ENCODE measurements at regions not wholly inside any gene's neighbourhood (a gene's known extent, or its start where the extent isn't known, plus 50 kb on each side); places are given as distances from the start of the nearest gene placed in this dataset.
"Not testable (repeated sequence)": the region's sequence is repeated elsewhere in the genome, so short reads cannot be mapped to it uniquely, and the experiment has no call there.

DNA sequence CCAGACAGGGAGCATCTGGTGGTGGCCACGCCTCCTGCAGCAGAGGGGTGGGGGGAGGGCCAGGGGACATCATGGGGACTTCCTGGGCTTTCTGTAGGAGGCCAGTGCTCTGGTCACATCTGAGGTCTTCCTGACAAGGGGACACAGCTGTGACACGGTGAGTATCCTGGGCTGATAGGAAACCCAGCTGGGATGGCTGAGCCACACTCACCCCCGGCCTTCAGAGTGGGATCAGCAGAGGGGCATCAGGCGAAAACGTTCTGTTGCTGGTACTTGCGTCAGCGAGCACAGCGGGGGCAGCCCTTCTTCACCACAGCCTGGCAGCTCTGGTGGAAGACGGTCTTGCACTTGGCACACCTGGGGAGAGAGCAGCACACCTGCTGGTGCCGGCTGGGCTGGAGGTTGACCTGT is 122.9 kb upstream of the SMURF2 start:
- ATAC-seq: no peak
- no peak for DNase-seq

DNA sequence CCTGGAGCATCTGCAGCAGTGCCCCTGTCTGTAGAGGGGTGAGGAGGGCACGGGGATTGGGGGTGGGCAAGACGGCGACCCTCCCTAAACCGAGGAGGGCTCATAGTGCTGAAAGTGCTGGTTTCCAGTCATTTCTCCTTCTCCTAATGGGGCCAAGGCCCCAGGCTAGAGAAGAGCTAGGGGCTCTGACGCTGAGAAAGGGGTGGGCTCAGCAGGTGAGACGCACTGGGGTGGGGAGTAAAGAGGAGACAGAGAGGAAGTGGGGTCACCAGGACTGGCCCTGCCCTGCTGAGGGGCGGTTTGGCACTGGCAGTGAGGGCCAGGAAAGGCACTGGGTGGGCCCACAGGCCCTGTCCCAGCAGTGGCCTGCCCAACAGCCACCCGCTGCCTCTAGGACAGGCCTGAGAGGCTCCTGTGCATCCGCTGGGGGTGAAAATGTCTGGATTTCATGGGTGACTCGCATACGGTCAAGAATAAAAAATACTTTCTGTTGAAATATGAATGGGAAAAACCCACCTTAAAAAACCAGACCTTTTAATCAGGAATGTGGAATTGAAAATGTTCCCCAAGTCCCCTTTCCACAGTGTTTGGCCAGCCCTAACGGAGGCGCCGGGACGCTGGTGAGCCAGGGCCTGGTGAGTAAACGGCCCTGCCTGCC is 122.4 kb upstream of the SMURF2 start:
- no peak for ATAC-seq
- DNase-seq: no peak

DNA sequence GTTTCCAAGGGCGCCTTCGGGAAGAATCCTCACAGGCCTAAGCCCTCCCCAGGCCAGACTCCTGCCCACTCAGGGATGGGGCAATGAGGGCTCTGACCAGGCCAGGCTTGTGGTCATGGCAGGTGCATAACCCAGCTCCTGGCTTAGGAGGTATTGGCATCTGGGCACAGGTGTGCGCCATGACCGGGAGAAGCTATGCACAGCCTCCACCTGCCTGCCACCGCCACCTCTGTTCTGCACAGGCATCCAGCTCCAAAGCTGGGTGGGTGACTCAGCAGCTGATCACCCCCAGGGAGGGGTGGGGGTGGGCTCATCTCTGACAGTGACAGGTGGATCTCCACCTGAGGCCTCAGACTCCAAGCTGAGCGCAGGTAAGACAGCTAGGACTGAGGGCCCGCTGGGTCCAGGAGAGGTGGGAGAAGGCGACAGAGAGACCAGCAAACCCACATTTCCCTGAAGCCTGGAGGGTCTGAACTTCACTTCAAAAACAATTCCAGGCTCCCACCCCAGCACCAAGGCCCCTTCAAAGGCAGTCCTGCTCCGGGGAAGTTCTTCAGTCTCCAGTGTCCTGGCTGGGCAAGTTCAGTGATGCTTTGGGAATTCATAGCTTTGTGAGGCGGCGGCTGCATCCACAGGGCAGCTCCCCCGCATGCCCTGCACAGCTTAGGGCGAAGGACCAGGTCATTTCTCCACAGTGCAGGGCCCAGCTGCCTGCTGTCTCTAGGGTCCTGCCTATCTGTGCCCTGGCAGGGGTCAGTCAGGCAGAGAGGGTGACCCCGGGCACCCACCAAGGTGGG is 121.6 kb upstream of the SMURF2 start:
- no peak for DNase-seq
- no peak for ATAC-seq

DNA sequence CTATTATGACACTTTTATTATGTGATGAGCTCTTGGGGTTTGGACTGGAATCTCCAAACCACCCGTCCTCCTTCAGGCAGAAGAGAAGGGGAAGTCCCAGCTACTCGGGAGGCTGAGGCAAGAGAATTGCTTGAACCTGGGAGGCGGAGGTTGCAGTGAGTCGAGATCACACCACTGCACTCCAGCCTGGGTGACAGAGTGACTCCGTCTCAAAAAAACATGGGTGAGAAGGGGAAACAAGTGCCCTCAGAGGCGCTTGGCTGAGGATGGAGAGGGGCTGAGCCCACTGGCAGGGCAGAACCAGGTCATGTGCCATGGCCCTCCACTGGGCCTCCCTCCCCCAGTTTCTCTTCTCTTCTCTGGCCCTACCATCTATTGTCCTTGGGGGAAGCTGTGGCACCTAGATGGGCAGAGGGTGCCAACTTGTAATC is 120.9 kb upstream of the SMURF2 start:
- no peak for DNase-seq

DNA sequence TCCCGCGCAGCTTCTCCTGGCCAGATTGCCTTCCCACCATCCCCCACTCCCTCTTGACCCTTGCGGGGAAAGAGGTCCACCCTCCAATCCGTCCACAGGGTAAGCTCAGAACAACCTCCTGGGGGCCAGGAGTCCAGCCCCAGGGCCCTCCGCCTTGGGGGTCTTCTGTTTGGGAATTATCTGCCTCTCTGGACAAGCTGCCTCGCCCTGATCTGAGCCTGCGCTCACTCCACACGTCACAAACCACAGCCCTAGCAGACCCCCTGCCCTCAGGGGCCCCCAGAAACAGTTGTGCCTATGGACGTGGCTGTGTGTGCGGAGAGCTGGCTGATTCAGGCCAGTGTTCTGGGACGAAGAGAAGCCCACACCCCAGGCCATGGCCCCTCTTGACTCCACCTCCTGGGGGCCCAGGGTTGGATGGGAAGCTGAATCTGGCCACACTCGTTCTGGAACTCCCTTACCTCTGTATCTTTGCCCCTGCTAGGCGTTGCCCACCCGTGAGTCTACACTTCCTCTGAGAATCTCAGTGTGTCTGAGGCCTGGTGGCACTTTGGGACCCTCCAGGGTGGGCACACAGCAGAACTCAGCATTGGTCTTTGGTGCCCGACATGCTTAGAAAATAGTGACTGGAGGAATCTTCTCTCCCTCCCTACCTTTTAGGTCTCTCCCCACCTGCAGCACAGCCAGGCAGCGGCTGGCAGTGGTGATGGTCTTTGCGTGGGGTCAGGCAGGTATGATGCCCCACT is 119.9 kb upstream of the SMURF2 start:
- DNase-seq: no peak
- no peak for ATAC-seq

More for the DNA sequence above, 120.9 kb upstream of the SMURF2 start:
- ATAC-seq: peak; percentile 20

- peak; percentile 55 for DNase-seq
Measured at GRCh38 chr17:64781014-64781756, 119.1 kb upstream of the SMURF2 start.

DNA sequence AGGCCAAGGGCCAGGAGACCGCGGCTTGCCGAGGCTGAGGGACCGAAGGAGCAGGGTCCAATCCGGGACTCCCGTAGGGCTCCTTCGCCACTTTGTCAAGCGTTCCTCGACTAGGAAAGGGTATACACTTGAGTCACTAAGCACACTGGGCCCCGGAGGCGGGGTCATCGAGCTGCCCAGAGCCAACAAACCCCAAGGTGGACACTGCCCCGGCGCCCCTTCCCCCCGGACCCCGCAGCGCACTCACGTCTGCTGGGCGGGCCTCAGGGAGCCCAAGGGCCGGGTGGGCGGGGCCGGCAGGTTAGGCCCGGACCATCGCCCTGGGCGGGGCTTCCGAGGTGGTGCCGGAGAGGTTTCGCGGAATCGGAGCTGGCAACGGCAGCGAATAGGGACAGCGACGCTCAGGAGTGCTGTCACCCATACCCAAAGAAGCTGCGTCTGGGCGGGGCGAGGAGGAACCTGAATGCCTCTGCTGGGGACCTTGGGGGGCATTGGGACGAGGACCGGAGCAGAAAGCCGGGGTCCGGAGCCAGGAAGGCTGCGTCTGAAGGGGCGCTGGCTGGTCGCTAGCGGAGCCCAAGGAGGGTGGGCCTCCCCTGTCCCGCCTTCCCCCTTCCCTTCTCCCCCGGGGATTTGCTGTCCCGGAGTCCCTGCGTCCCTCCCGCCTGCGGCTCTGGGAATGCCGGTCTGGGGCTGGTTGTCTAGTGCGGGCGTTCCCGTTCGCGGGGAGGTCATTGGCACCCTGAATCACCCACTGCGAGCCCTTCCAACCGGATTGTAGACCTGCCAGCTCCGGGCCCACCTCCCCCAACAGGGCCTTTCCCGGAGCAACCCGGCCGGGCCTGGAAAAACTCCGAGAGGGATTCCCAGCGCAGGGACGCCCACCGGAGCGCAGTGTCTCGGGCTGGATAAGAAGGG is 118.2 kb upstream of the SMURF2 start:
- peak; percentile 81 for DNase-seq
- ATAC-seq: peak; percentile 61

More at GRCh38 chr17:64781014-64781756, 119.1 kb upstream of the SMURF2 start:
- no peak for ATAC-seq

DNA sequence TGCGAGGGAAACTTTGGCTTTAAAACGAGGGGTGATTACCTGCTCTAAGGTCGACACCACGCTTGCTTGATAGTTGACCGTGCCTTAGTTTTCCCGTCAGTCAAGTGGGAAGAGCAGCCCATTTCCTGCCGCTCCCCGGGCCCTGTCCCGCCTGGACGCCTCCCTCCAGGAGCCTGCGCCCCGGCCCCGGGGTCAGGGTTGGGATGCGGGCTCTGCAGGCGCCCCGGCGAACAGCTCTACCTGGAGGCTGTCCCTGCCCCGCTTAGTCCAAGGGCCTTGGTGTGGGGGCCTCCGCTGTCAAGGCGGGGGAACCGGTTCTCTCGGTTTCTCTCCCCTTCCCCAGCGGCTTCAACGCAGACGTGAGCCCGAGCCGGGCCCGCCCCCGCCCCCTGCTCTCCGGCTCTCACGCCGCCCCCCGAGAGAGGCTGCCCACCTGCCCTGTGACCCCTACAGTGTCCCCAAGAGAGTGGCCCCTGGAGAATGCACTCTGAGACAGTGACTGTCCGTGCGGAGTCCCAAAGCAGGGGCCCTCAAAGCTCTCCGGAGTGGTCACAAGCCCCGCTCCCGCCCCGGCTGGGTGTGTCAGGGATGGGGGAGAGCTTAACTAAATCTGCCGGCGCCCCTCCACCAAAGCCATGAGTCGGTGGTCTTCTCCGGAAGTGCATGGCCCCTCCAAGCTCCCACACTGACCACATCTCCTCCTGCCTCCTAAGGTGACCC is 117.4 kb upstream of the SMURF2 start:
- DNase-seq: no peak

GRCh38 chr17:64779098-64779375 is 116.9 kb upstream of the SMURF2 start:
- not testable (repeated sequence) for ATAC-seq, DNase-seq

More for the DNA sequence above, 117.4 kb upstream of the SMURF2 start:
- ATAC-seq: no peak

DNA sequence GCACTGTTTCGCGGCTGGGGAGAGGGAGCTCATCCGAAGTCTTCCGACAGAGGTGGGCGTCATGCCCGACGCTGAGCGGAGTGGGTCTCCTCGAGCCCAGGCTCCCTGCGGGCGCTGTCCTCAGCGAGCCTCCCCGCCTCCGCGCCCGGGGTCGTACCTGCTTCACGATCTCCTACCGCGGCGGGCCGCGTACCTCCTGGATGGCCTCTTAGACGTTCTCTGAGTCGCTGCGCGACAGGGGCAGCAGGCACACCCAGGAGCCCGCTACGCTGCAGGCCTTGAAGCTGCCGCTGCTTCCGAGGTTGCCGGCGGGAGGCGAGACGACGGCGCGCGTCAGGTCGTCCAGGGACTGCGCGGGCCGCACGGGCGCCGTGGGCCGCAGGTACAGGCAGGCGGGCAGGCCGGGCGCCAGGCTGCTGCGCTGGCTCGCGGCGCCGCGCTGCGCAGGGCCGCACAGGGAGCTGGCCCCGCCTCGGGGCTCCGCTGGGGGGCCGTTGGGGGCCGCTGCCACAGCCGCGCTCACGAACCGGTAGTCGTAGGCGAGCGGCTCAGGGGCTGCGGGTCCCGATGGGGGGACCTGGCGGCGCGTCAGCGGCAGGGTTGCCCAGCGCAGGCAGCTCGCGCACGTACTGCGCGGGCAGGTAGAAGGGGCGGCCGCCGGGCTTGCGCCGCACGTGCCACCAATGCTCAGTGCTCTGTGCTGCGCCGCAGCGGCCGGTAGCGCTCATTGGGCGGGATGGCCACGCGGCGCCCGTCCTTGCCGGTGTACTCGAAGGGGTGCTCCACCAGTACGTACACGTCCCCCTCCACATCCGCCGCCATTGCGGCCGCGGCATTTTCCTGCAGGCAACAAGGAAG is 116.4 kb upstream of the SMURF2 start:
- ATAC-seq (peak; percentile 15), DNase-seq (no peak)

- DNase-seq (no peak), ATAC-seq (no peak)
Measured at GRCh38 chr17:64777415-64778239, 115.5 kb upstream of the SMURF2 start.

DNA sequence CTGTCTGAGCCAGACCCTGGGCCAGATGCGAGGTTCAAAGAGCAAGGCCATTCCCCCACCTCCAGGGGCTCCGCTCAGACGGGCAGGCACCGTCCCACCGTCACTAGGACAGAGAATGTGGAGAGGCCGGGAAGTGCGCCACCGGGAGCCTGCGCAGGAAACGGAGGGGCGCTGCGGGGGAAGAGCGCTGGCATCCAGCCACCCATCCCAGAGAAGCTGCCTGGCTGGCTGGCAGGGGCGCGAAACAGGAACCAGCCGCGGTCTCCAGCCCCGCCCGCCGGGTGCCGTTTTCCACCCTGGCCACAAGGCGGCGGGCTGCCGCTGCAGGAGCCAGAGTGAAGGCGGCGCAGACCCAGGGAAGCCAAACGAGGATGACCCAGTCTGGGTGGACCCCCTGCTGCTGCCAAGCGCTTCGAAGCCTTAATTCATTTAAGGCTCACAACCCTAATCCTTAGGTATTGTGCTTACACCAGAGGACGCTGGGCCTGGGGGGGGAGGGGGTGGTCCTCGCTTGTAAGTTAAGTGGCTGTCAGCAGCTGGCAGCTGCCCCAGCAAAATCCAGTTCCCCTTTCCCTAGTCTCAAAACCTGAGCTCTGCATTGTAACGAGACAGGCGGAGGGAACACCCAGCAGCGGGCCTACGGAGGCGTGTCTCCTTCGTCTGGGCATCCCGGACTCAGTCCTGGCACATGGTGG is 114.8 kb upstream of the SMURF2 start:
- DNase-seq (peak; percentile 85), ATAC-seq (peak; percentile 73)

DNA sequence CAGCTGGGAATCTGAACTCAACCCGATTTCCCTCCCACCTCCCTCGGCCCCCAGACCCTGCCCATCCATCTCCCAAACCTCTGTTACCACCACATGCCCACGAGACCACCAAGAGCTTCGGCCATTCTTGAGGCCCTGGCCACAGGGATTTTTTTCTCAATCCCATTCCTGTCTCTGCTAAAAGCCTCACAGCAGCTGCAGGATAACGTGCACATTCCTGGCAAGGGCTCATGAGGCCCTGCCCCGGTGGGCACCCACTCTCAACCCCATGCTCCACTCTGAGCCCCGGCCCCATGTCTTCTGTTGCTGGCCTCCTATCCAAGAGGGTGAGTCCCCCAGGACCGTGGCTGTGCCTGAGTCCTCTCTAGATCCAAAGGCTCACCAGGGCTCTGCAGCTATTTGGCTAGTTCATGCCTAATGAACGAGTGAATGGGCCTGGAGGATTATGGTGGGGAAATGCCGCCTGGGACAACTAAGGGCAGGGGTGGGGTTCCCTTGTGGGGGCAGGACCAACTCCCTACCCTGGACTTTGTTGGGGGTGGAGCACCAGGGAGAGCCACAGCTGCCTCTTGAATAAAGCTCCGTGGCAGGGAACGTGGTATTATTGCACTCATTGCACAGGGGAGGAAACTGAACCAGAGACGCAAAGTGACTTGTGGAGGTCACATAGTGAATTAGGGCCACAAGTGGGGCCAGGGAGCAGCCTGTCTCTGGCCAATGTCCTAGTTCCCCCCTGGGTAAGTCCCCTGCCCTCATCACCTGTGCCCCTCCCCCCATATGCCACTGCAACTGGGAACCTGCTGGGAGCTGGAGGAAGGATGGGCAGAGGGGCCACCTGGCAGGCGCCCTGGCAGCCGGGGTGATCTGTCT is 113.8 kb upstream of the SMURF2 start:
- DNase-seq: no peak
- ATAC-seq: no peak

DNA sequence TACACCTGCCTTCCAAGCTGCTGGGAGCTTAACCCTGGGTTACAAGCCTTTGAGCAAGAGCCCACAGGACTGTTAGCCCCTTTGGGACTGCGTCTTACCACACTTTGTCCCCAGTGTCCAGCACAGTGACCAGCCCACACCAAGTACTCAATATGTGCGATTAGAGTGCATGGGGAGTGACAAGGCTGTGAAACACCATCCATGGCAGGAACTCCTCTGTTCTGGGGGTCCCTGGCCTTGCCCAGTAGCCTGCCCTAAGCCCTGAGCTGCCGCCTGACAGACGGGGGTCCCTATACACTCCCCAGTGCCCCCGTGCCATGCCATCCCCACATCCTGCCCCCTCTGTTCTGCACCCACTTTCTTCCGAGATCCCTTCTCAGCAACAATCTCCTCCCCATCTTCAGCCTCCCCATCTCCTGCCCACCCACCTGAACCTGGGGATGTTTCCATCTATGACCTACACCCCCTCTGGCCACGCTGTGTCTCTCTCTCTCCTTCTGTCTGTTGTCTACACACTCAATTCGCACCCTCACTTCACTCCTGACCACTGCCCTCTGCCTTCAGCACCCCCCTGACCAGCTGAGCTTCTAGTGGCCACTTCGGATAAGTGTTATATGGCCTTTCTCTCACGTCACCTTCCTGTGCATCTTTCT is 112.9 kb upstream of the SMURF2 start:
- DNase-seq (no peak), ATAC-seq (no peak)

DNA sequence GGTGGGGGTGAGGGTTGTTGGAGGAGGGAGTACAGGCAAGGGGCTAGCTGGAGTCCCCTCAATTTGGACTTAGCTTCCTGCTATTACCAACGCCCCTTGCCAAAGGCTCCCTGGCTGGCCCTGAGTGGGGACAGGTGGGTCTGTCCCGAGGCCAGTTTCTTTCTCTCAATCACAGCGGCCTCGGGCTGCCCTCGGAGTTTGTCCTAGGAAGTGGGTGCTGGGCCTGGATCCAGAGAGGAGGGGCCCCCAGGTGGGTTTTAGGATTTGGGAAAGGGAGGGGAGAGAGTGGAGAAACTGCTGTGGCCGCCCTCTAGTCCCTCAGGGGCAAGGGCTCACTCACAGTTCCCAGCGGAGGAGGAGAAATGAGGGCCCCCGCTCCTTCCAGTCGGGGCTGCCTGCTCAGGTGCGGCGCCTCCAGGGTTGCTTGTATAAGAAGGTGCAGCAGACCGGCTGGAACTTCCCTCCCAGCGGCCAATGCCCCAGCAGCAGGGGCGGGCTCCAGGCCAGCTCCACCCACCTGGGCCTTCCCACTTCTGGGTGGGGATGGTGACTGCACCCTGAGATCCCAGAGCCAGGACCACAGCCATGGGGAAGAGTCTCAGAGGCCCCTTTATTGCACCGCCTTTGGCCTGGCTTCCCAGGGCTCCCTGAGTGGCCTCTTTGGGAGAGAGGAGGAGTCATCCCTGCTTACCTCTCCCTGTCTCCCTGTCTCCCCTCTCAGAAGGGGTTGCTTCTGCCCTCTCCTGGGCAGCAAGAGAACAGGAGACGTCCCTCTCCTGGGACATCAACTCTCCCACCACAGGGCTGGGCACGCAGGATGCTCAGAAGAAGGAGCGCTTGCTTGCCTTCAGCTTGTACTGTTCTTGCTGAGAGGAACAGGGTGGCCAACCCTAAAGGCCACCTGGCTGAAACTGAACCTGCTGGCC is 112.0 kb upstream of the SMURF2 start:
- ATAC-seq (no peak), DNase-seq (no peak)

All from stimulated activated naive CD8-positive, alpha-beta T cell treated with anti-CD3 and anti-CD28 coated beads, Interleukin-15, Interleukin-2, amounts not matched to agents 100 U/mL and 50 U/mL, for 24 hours (primary cell).